Ishikawa (cell line): ENCODE measurements at regions not wholly inside any gene's neighbourhood (a gene's known extent, or its start where the extent isn't known, plus 50 kb on each side); places are given as distances from the start of the nearest gene placed in this dataset.

Experiments used
- CEBPB ChIP-seq: IDR thresholded peaks from 2 replicates; pipeline ENCODE4 v1.6.1; 2012
- CREB1 ChIP-seq: IDR thresholded peaks from 2 replicates; pipeline ENCODE4 v1.6.1; 2012; ENCODE audit warnings: low read depth
- EGR1 ChIP-seq: IDR thresholded peaks from 2 replicates; pipeline ENCODE4 v1.6.1; 2012
- EP300 ChIP-seq: IDR thresholded peaks from 2 replicates; pipeline ENCODE4 v1.6.1; 2012; ENCODE audit warnings: borderline replicate concordance
- FOXM1 ChIP-seq: IDR thresholded peaks from 2 replicates; pipeline ENCODE4 v1.6.1; 2012; ENCODE audit warnings: low read depth, borderline replicate concordance
- NFIC ChIP-seq: IDR thresholded peaks from 2 replicates; pipeline ENCODE4 v1.6.1; 2012
- RAD21 ChIP-seq: IDR thresholded peaks from 2 replicates; pipeline ENCODE4 v1.6.1; 2012; ENCODE audit warnings: low read depth
- TAF1 ChIP-seq: IDR thresholded peaks from 2 replicates; pipeline ENCODE4 v1.6.1; 2012; ENCODE audit warnings: low read depth, mild to moderate bottlenecking
- TCF12 ChIP-seq: IDR thresholded peaks from 2 replicates; pipeline ENCODE4 v1.6.1; 2012; ENCODE audit warnings: low read depth
- TEAD4 ChIP-seq: IDR thresholded peaks from 2 replicates; pipeline ENCODE4 v1.6.1; 2012
- YY1 ChIP-seq: IDR thresholded peaks from 2 replicates; pipeline ENCODE4 v1.6.1; 2012; ENCODE audit warnings: low read depth
- ZBTB7A ChIP-seq: IDR thresholded peaks from 2 replicates; pipeline ENCODE4 v1.6.1; 2012; ENCODE audit warnings: low read depth
- TF ChIP-seq, protein P1 (sequence below): IDR thresholded peaks from 2 replicates; pipeline ENCODE4 v1.6.1; 2012
- TF ChIP-seq, protein P2 (sequence below): IDR thresholded peaks from 2 replicates; pipeline ENCODE4 v1.6.1; 2012; ENCODE audit warnings: low read depth, mild to moderate bottlenecking
- TF ChIP-seq, protein P3 (sequence below): IDR thresholded peaks from 2 replicates; pipeline ENCODE4 v1.6.1; 2012

DNA sequence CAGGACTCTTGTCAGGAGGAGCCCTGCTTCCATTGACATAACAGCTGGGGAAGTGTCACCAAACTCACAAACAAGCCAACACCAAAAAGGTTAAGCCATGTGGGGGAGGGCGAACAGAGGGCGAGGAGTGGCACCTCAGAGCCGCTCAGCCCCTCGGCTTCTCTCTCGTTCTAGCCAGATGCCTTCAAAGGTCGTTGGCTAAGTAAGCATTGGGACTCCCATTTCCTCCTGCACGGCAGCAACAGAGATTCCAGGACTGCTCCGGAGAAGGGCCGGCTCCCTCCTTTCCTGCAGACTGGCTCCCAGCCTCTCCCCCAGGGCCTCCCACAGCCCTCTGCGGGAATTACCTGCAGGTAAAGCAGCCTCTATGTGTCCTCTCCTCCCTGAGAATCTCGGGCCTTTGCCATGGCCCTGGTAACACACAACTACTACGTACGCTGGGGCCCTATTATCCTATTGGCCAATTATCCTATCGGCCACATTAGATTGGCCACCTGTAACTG, 52.1 kb upstream of the RNU6ATAC start:
- TF ChIP-seq, protein P1, sequence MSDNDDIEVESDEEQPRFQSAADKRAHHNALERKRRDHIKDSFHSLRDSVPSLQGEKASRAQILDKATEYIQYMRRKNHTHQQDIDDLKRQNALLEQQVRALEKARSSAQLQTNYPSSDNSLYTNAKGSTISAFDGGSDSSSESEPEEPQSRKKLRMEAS, result no peak
- TF ChIP-seq FOXM1, result no peak
- TF ChIP-seq YY1, result no peak
- no peak for TF ChIP-seq CREB1
- TF ChIP-seq TAF1, result no peak
- no peak for TF ChIP-seq EGR1
- TF ChIP-seq NFIC, result no peak
- no peak for TF ChIP-seq TCF12
- no peak for TF ChIP-seq EP300
- TF ChIP-seq TEAD4, result no peak
- no peak for TF ChIP-seq RAD21
- TF ChIP-seq CEBPB, result no peak

DNA sequence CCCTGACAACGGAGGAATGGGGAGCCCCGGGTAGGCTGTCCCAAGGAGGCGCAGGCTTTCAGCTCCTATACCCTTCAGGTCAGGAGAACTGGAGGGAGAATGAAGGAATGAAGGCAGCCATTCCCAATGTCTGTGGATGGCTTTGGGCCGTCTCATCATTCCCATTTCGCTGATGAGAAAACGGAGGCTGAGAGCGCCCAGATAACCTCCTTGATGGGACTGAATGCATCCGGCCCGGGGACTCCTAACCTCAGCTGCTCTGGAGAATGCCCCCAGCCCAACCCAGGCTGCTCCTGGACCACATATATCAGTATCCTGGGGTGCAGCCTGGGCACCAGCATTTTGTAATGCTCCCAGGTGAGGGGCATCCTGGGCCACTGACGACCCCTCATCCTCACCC, 52.6 kb upstream of the RNU6ATAC start:
- TF ChIP-seq TCF12 (no peak), EGR1 (no peak), CREB1 (no peak), NFIC (no peak), TEAD4 (no peak), FOXM1 (no peak), YY1 (no peak), EP300 (no peak), ZBTB7A (no peak), TAF1 (no peak), CEBPB (no peak), RAD21 (no peak)
- TF ChIP-seq, protein P1, result no peak
- TF ChIP-seq, protein P2, sequence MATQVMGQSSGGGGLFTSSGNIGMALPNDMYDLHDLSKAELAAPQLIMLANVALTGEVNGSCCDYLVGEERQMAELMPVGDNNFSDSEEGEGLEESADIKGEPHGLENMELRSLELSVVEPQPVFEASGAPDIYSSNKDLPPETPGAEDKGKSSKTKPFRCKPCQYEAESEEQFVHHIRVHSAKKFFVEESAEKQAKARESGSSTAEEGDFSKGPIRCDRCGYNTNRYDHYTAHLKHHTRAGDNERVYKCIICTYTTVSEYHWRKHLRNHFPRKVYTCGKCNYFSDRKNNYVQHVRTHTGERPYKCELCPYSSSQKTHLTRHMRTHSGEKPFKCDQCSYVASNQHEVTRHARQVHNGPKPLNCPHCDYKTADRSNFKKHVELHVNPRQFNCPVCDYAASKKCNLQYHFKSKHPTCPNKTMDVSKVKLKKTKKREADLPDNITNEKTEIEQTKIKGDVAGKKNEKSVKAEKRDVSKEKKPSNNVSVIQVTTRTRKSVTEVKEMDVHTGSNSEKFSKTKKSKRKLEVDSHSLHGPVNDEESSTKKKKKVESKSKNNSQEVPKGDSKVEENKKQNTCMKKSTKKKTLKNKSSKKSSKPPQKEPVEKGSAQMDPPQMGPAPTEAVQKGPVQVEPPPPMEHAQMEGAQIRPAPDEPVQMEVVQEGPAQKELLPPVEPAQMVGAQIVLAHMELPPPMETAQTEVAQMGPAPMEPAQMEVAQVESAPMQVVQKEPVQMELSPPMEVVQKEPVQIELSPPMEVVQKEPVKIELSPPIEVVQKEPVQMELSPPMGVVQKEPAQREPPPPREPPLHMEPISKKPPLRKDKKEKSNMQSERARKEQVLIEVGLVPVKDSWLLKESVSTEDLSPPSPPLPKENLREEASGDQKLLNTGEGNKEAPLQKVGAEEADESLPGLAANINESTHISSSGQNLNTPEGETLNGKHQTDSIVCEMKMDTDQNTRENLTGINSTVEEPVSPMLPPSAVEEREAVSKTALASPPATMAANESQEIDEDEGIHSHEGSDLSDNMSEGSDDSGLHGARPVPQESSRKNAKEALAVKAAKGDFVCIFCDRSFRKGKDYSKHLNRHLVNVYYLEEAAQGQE, result no peak
- TF ChIP-seq, protein P3, sequence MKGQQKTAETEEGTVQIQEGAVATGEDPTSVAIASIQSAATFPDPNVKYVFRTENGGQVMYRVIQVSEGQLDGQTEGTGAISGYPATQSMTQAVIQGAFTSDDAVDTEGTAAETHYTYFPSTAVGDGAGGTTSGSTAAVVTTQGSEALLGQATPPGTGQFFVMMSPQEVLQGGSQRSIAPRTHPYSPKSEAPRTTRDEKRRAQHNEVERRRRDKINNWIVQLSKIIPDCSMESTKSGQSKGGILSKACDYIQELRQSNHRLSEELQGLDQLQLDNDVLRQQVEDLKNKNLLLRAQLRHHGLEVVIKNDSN, result no peak

DNA sequence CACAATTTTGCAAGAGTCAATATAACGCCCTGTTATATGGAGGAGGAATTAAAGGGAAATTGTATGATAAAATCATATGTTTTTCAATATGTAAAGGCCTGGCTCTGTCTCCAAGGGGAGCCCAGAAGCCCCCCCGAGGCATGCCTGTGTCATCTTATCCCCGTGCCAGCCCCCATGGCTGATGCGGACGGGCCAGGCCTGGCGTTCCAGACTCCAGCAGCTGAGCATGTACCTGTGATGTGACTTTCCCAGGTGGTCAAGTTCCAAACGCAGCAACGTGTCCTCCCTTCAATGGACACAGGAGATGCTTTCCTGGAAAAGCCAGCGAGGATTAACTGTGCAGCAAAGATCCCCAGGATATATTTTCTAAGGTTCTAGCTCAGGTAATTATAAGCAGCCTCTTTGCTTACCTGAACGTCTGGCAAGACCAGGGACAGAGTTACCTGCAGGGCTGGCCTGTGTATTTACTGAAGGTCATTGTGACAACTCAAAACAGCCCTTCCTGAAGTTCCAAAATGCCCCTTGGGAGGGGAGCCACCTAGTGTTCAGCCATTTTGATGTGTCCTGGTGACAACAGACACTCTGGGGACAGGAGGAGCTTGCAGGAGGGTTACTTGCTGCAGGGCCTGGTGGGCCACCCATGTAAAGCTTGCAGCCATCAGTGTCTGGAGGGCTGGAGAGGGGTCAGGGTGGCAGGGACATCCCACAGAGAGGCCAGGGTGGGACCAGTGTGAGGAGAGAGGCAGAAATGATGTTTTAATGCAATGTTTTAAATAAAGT, 53.3 kb upstream of the RNU6ATAC start:
- TF ChIP-seq RAD21 (peak; percentile 46), FOXM1 (no peak)

DNA sequence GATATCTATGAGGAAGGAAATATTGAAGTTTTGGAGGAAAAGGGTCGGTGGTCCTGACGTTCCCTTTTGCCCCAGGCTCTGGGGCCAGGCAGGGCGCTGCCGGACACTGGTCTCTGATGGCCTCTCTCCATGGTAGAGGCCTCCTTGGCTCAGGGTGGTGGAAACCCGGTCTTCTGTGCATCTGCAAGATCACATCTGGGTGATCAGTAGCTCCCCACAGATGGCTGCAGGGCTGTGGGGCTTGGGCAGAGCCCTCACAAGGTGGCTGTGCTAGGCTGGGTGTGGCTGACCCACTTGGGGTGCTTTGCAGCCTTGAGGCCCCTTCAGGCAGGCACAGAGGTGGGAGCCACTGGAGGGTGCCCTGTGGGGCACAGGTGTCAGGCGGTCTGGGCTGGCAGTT, 53.9 kb upstream of the RNU6ATAC start:
- TF ChIP-seq CREB1, result no peak
- TF ChIP-seq, protein P3, result no peak
- no peak for TF ChIP-seq TEAD4
- no peak for TF ChIP-seq YY1
- TF ChIP-seq FOXM1, result no peak
- no peak for TF ChIP-seq NFIC
- TF ChIP-seq, protein P1, result no peak
- no peak for TF ChIP-seq EP300
- TF ChIP-seq RAD21, result no peak

DNA sequence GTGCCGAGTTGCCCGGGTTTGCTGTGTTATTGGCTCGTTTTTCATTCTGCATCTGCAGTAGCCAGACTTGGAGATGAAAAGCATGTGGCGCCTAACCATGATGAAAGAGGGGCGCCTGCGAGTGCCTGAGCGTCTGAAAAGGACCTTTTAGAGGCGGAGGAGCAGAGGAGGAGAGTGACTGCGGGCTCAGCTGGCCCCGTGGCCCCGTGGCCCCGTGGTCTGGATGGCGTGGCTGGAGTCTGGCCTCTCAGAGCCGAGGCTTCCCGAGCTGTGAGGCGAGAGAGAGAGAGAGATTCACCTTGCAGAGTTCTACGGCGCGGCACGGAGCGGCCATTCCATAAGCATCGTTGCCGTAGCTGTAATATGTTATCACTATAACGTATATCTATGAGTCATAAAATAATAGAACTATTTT, 55.3 kb upstream of the RNU6ATAC start:
- TF ChIP-seq CEBPB, result no peak
- no peak for TF ChIP-seq ZBTB7A
- TF ChIP-seq EP300, result no peak
- TF ChIP-seq RAD21, result no peak
- TF ChIP-seq FOXM1, result no peak
- TF ChIP-seq NFIC, result no peak
- TF ChIP-seq TEAD4, result no peak
- TF ChIP-seq TCF12, result no peak
- no peak for TF ChIP-seq YY1
- TF ChIP-seq CREB1, result no peak
- TF ChIP-seq, protein P2, result no peak
- TF ChIP-seq EGR1, result no peak
- TF ChIP-seq, protein P1, result no peak
